LoVo (cell line): ENCODE measurements at regions not wholly inside any gene's neighbourhood (a gene's known extent, or its start where the extent isn't known, plus 50 kb on each side); places are given as distances from the start of the nearest gene placed in this dataset.
"Not testable (repeated sequence)": the region's sequence is repeated elsewhere in the genome, so short reads cannot be mapped to it uniquely, and the experiment has no call there.

Experiments used
- DNase-seq: peaks from one replicate; pipeline ENCODE4 v3.0.0-alpha.2; 2016; ENCODE audit warnings: low spot score

- no peak for DNase-seq
These were observed 123.9 kb upstream of the SLC13A1 start for GRCh38 chr7:123323689-123324088.

- not testable (repeated sequence) for DNase-seq
These were observed 121.8 kb upstream of the SLC13A1 start for GRCh38 chr7:123321578-123321977.

DNA sequence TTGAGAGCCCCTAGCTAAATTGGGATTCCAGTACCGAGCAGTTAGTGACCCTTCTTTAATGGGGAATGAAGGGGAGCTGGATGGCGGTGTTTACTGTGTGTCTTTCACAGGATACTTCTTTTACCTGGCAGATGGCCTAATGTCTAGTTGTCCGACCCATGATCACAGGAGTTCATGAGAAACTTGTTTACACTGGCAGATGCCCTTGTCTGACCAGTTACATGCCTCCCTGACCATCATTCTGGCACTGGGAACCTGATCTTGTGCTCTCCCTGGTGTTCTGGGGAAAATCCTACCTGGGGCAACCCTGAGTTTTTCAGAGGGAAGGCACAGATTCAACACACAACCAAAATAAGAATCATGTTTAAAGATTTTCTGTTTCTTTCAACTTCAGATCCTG is 120.1 kb upstream of the SLC13A1 start:
- no peak for DNase-seq

GRCh38 chr7:123314886-123315285 is 115.1 kb upstream of the SLC13A1 start:
- DNase-seq = no peak

DNA sequence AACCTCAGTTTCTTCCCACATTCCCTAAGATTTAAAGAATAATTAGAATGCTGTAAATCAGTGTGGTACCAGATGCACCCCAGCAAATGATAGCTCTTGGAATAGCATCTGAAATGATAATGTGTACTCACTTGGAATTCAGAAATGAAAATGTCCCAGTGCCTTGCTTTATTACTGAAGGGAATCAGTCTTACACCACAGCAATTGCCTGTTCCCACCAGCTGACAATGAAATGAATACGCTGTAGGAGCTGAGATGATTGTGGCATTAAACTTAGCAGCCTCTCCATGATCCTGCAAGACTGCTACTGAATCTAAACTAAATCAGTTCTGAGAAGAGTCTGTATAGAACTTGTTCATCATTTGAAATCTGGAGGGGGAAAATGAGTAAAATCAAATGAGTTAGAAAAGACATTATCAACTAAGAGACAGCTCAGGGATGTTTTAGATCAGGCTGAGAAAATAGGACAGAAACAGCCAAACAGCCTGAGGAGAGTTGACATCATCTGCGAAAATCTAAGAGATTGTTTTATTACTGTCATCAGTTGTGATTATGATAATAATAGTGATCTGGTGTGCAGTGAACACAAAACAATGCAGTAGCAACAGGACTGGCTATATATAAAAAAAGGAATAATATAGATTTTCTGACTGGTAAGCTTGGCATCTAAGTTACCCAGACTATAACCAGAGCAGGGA is 108.6 kb upstream of the SLC13A1 start:
- no peak for DNase-seq

DNA sequence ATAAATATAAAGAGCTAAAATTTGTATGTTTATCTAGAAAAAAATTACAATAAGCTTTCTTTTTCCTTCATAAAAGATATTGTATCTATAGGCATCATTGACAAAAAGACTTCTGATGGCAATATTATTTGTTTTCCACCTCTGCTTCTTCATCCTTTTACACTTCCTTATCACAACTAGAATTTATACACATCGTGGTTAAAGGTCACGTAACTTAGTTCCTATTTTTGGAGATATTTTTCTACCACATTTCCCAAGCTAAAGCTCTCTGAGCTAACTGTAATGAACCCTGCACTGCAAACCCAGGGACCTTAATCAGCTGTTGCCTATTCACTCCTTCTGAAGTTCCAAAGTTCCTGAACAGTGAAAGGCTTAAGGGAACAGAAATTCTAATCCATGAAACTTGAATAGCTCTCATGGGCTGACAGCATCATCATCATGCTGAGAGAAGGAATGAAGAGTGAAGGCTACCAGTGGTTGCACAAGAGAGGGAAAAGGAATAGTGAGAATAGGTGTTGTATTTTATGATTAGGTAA is 106.1 kb upstream of the SLC13A1 start:
- DNase-seq = no peak

- DNase-seq = no peak
These were observed 104.2 kb upstream of the SLC13A1 start for GRCh38 chr7:123303926-123304325.

DNA sequence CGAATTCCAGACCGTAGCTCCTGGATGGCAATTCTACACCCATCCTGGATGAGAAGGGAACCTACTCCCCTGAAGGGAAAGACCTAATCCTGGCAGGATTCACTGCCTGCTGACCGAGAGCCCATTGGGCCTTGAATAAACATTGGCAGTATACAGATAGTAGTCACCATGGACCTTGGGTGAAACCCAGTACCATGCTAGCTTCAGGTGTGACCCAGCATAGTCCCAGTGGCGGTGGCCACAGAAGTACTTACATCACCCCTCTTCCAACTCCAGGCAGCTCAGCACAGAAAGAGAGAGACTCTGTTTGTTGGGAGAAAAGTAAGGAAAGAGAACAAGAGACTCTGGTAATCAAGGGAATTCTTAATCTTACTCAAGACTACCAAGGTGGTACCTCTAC is 97.2 kb upstream of the SLC13A1 start:
- no peak for DNase-seq

DNA sequence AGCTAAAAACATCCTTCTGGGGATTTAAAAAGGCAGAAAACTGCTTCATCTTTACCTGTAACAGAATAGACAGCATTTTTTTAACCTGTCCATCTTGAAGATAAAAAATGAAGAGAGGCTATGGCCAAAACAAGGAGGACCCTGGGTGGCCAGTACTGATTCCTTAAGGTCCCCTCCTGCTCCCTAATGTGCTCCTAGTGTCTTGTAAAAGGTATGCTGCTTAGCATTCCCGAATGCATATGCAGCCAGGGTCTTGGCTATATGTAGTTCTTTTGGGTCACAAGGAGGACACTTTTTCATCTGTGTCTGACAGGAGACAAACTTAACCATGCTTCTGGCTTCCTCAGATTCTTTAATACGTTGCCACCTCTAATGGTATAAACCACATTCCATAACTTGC is 93.9 kb upstream of the SLC13A1 start:
- no peak for DNase-seq

DNA sequence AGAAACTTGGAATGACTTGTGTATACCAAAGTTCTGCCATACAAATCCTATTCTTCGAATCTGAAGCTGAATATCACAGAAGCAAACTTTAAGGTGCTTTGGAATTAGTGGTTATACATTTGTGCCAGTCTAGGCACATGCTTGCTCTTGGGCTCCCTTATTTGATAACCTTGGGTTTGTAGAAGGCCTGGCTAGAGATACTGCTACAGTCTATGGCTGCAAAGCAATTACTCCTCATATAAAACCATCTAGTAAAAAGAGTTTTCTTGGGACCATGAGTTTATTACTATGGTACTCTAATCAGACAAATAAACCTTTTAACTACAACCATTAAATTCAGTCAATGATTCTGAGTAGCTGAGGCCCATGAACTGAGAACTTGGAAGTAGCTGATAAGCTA is 92.5 kb upstream of the SLC13A1 start:
- DNase-seq = no peak

GRCh38 chr7:123289200-123289599 is 89.4 kb upstream of the SLC13A1 start:
- DNase-seq = no peak

GRCh38 chr7:123285076-123285700 is 85.4 kb upstream of the SLC13A1 start:
- DNase-seq = no peak

DNA sequence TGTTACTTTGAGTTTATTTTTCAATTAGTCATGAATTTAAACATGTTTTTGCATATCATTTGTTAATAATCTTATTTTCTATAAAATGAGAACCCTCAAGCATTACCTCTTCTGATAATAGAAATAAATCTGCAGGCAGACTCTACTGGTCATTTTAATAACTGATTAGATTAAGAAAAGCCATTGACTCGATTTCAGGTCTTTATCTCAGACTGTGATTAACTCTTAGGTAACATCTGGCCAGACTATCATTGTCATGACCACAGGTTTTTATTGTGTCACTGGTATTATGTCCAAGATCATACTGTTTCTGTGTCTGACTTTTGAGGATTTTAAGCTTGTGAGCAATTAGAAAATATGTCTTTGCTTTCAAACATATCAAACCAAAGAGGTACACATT is 83.6 kb upstream of the SLC13A1 start:
- DNase-seq = no peak

GRCh38 chr7:123282181-123282580 is 82.4 kb upstream of the SLC13A1 start:
- DNase-seq = no peak

DNA sequence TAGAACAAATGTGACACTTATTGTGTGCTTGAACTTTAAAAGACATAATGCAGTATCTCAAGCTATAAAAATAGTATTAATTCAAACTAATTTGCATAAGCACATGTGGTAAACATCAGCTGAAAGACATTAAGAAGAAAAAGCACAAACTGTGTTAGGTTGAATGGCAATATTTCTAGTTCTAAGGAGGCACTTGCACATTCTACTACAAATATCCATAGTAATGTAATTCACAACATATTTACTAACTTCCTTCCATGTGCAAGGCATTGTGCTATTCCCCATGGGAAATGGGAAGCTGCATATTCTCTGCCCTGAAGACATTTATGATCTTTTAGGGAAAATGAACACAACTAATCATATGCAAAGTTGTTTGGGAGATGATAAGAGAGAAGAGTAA is 80.2 kb upstream of the SLC13A1 start:
- DNase-seq = no peak

DNA sequence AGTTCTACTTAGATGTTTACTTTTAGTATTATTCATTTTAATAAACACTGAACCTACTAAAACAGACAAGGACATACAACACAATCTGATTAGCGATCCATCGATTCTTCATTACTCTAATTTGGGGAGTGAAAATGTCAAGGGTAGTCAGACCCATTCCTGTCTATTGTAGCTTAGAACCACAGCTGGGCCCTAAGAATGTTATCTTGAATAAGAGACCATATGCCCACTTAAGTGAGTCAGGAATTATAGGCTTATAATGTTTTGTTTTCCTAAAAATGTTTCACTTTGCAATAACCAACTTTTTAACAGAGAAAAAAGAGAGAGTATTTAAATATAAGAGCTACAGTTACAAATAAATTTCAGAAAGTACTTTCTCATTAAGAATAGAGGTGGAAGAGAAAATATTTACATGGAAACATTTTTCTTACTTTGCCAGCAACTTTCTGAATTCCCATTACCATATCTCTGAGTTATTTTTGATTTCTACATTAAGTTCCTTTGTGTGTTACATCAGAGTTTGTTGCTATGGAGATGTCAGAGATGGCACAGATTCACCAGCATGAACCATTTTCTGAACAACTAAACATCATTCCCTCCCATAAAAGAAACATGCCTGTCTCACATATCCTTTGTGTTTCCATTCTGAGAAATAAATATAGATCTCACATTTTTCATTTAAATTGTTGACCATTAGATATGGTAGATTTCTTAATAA is 75.4 kb upstream of the SLC13A1 start:
- DNase-seq = no peak

DNA sequence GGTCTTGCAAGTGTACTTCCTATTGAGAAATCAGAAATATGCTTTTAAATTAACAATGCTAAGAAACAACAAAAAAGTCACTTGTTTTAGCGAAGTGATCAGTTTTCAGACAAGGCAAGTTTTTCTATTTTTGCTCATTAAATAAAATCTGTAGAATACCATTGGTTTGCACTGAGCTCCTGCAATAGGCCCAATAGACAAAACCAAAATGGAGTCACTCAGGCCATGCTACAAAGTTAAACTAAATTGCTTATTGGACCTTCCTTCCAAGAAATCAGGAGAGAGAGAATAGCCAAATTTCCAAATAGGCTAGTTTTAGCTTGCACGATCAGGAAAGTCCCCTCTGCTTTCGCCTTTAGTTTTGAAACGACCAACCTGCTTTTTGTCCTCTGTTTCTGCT is 73.4 kb upstream of the SLC13A1 start:
- DNase-seq = no peak

- no peak for DNase-seq
These were observed 72.1 kb upstream of the SLC13A1 start for GRCh38 chr7:123271856-123272255.

DNA sequence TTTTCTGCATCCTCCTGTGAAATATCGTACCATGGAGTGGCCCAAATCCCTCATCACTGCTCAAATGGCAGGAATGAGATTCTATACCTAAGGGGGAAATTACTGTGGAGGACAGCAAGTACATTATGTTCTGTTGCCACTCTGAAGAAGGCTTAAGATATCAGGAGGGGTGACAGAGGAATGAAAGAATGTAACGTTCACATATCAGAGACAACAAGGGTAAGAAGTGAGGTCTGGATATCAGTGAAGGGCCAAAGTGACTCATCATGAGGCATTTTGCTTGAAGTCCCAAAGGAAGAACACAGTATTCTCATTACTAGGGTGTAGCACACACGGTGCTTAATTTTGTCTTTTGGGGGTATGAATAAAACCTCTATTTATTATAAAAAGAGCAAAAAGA is 71.5 kb upstream of the SLC13A1 start:
- DNase-seq = no peak

GRCh38 chr7:123270570-123270969 is 70.8 kb upstream of the SLC13A1 start:
- DNase-seq = no peak

- no peak for DNase-seq
These were observed 66.1 kb upstream of the SLC13A1 start for GRCh38 chr7:123265853-123266252.

DNA sequence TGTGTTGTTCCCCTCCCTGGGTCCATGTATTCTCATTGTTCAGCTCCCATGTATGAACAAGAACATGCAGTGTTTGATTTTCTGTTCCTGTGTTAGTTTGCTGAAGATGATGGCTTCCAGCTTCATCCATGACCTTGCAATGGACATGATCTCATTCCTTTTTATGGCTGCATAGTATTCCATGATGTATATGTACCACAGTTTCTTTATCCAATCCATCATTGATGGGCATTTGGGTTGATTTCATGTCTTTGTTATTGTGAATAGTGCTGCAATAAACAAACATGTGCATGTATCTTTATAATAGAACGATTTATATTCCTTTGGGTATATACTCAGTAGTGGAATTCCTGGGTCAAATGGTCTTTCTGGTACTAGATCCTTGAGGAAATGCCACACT is 65.1 kb upstream of the SLC13A1 start:
- not testable (repeated sequence) for DNase-seq

- no peak for DNase-seq
These were observed 60.7 kb upstream of the SLC13A1 start for GRCh38 chr7:123260428-123260960.
